CD4-positive, alpha-beta memory T cell (primary cell): ENCODE measurements at regions not wholly inside any gene's neighbourhood (a gene's known extent, or its start where the extent isn't known, plus 50 kb on each side); places are given as distances from the start of the nearest gene placed in this dataset.

Experiments used
- CTCF ChIA-PET: fragments of 350-600 bp; sonication (Branson Sonifier 250); formaldehyde crosslinking; loops from one replicate; lab custom pipeline; 2021; ENCODE audit warnings: inconsistent platforms; ENCODE audit not compliant: partially characterized antibody; lab: Charles Lee
- POLR2A ChIA-PET: fragments of 350-600 bp; sonication (Branson Sonifier 250); formaldehyde crosslinking; loops from one replicate; lab custom pipeline; 2021; ENCODE audit not compliant: partially characterized antibody; lab: Charles Lee
- DNase-seq, 5 donors: peaks; one replicate each; pipeline versions ENCODE4 v3.0.0 to v3.0.0-alpha.2; 2020 to 2022; ENCODE audit warnings: mixed read lengths in 1 of 5
- H3K27ac ChIP-seq: one replicate; pipeline ENCODE4 v1.7.0; 2013; ENCODE audit warnings: low read depth, low read length
- H3K27me3 ChIP-seq: 2 replicates; pipeline ENCODE4 v1.7.0; 2013; ENCODE audit warnings: mild to moderate bottlenecking, low read length, moderate library complexity; ENCODE audit not compliant: insufficient read depth
- H3K36me3 ChIP-seq: 2 replicates; pipeline ENCODE4 v1.7.0; 2013; ENCODE audit warnings: mild to moderate bottlenecking, low read length, moderate library complexity; ENCODE audit not compliant: insufficient read depth
- H3K4me1 ChIP-seq: 2 replicates; pipeline ENCODE4 v1.7.0; 2013; ENCODE audit warnings: mild to moderate bottlenecking, low read length, moderate library complexity; ENCODE audit not compliant: insufficient read depth
- H3K4me3 ChIP-seq, 2 donors: one replicate each; pipeline ENCODE4 v1.7.0; 2013; ENCODE audit warnings: low read length in 2 of 2, mild to moderate bottlenecking in 1 of 2
- H3K9me3 ChIP-seq, 2 donors: one replicate each; pipeline ENCODE4 v1.7.0; 2013; ENCODE audit warnings: low read length in 2 of 2, control low read depth in 1 of 2; ENCODE audit not compliant: control insufficient read depth in 1 of 2
- H3K27ac Mint-ChIP-seq, 7 donors: one replicate each; pipeline ENCODE4 v1.8.0; 2020 to 2021; ENCODE audit warnings: mixed read lengths in 7 of 7, mild to moderate bottlenecking in 6 of 7, inconsistent platforms in 3 of 7, moderate library complexity in 3 of 7
- H3K27me3 Mint-ChIP-seq, 2 donors: one replicate each; pipeline ENCODE4 v1.8.0; 2020 to 2021; ENCODE audit warnings: mixed read lengths in 2 of 2
- H3K36me3 Mint-ChIP-seq, 2 donors: one replicate each; pipeline ENCODE4 v1.8.0; 2020 to 2021; ENCODE audit warnings: mixed read lengths in 2 of 2, inconsistent platforms in 1 of 2, mild to moderate bottlenecking in 1 of 2
- H3K4me1 Mint-ChIP-seq, 4 donors: one replicate each; pipeline ENCODE4 v1.8.0; 2020 to 2021; ENCODE audit warnings: mixed read lengths in 4 of 4, mild to moderate bottlenecking in 1 of 4
- H3K4me3 Mint-ChIP-seq, 8 donors: one replicate each; pipeline ENCODE4 v1.8.0; 2020 to 2021; ENCODE audit warnings: mixed read lengths in 8 of 8, mild to moderate bottlenecking in 7 of 8, moderate library complexity in 6 of 8, inconsistent platforms in 3 of 8
- H3K9me3 Mint-ChIP-seq, 8 donors: one replicate each; pipeline ENCODE4 v1.8.0; 2020 to 2021; ENCODE audit warnings: mixed read lengths in 8 of 8, mild to moderate bottlenecking in 5 of 8, inconsistent platforms in 3 of 8, moderate library complexity in 1 of 8
- intact Hi-C: fragments of 100-400 bp; cut with micrococcal nuclease; formaldehyde crosslinking; loops from one replicate; pipeline ENCODE4 v1.15.1; 2023

GRCh38 chr10:78964952-78965633 lies 103.7 kb upstream of the ZMIZ1 start:
- Histone ChIP-seq H3K4me1 (no peaks in the 10 kb centered on the region), H3K9me3 (no peaks in the 10 kb centered on the region), H3K4me3 (no peak overlapping the region), H3K36me3 (no peaks in the 10 kb centered on the region), H3K27me3 (no peaks in the 10 kb centered on the region), H3K27ac (no peak overlapping the region)
- no peaks in the 10 kb centered on the region for H3K9me3 Mint-ChIP-seq
- no peak overlapping the region for H3K4me3 Mint-ChIP-seq
- ChIA-PET POLR2A (no interaction called here), CTCF (interaction anchor here (1.5 to 2.6 kb wide), 2 partner anchors 10 to 13 kb away, joined by 3 to 10 read pairs; no protein-coding TSS in a partner anchor)
- no peak overlapping the region for H3K27ac Mint-ChIP-seq
- intact Hi-C loops, result no loop called here
- H3K4me1 Mint-ChIP-seq, result no peaks in the 10 kb centered on the region
- DNase-seq, result no peak
- H3K36me3 Mint-ChIP-seq, result no peaks in the 10 kb centered on the region
- H3K27me3 Mint-ChIP-seq, result no peaks in the 10 kb centered on the region

- no peak overlapping the region for H3K4me3 ChIP-seq
- no peaks in the 10 kb centered on the region for H3K9me3 ChIP-seq
- DNase-seq, result no peak
- H3K36me3 Mint-ChIP-seq, result no peaks in the 10 kb centered on the region
- no peaks in the 10 kb centered on the region for H3K9me3 Mint-ChIP-seq
- H3K36me3 ChIP-seq, result no peaks in the 10 kb centered on the region
- ChIA-PET POLR2A (no interaction called here), CTCF (interaction anchor here (2.6 kb wide), 1 partner anchor 9 kb away, joined by 10 read pairs; no protein-coding TSS in a partner anchor)
- H3K27ac ChIP-seq, result no peak overlapping the region
- no peaks in the 10 kb centered on the region for H3K4me1 ChIP-seq
- intact Hi-C loops, result no loop called here
- H3K4me3 Mint-ChIP-seq, result no peak overlapping the region
- no peaks in the 10 kb centered on the region for H3K27me3 ChIP-seq
- no peaks in the 10 kb centered on the region for H3K4me1 Mint-ChIP-seq
- H3K27ac Mint-ChIP-seq, result peak overlapping the region in 1 of 7 donors; percentile 37
- H3K27me3 Mint-ChIP-seq, result no peaks in the 10 kb centered on the region
These were observed 102.5 kb upstream of the ZMIZ1 start for GRCh38 chr10:78966182-78966787.

- CTCF ChIA-PET, result interaction anchor here (2.6 kb wide), 1 partner anchor 8 kb away, joined by 10 read pairs; no protein-coding TSS in a partner anchor
These were observed 101.8 kb upstream of the ZMIZ1 start for GRCh38 chr10:78966844-78967488.

GRCh38 chr10:78968300-78968942 lies 100.3 kb upstream of the ZMIZ1 start:
- Histone ChIP-seq H3K9me3 (no peaks in the 10 kb centered on the region), H3K4me1 (peaks cover 5% of the 10 kb centered on the region), H3K27ac (no peak overlapping the region), H3K27me3 (no peaks in the 10 kb centered on the region), H3K4me3 (no peak overlapping the region), H3K36me3 (no peaks in the 10 kb centered on the region)
- intact Hi-C loops, result no loop called here
- Mint-ChIP-seq H3K27me3 (no peaks in the 10 kb centered on the region), H3K9me3 (no peaks in the 10 kb centered on the region), H3K4me3 (no peak overlapping the region), H3K4me1 (peaks cover 2 to 6% (median 5%) of the 10 kb centered on the region in 4 donors), H3K36me3 (no peaks in the 10 kb centered on the region), H3K27ac (peak overlapping the region in 1 of 7 donors; percentile 17)
- ChIA-PET CTCF (interaction anchor here (0.6 to 1.6 kb wide), 3 partner anchors 79 to 949 kb away, joined by 3 to 5 read pairs (median 3); no protein-coding TSS in a partner anchor), POLR2A (interaction anchor here (0.6 to 2.0 kb wide), 2 partner anchors 12 to 100 kb away, joined by 3 to 5 read pairs; partner anchors contain the start of gene ZMIZ1)
- DNase-seq, result no peak

More at GRCh38 chr10:78966844-78967488, 101.8 kb upstream of the ZMIZ1 start:
- no peaks in the 10 kb centered on the region for H3K36me3 Mint-ChIP-seq
- no peaks in the 10 kb centered on the region for H3K27me3 Mint-ChIP-seq
- no peaks in the 10 kb centered on the region for H3K9me3 ChIP-seq
- H3K4me3 ChIP-seq, result no peak overlapping the region
- no peak overlapping the region for H3K27ac Mint-ChIP-seq
- POLR2A ChIA-PET, result interaction anchor here (2.0 kb wide), 1 partner anchor 102 kb away, joined by 5 read pairs; the partner anchor contains the start of gene ZMIZ1
- no peak overlapping the region for H3K27ac ChIP-seq
- intact Hi-C loops, result no loop called here
- H3K36me3 ChIP-seq, result no peaks in the 10 kb centered on the region
- H3K4me1 Mint-ChIP-seq, result no peaks in the 10 kb centered on the region
- DNase-seq, result no peak
- no peaks in the 10 kb centered on the region for H3K4me1 ChIP-seq
- H3K27me3 ChIP-seq, result no peaks in the 10 kb centered on the region
- no peak overlapping the region for H3K4me3 Mint-ChIP-seq
- H3K9me3 Mint-ChIP-seq, result no peaks in the 10 kb centered on the region

- Mint-ChIP-seq H3K9me3 (no peaks in the 10 kb centered on the region), H3K36me3 (no peaks in the 10 kb centered on the region), H3K27me3 (no peaks in the 10 kb centered on the region), H3K27ac (peak overlapping the region in 1 of 7 donors; percentile 4), H3K4me3 (no peak overlapping the region), H3K4me1 (peaks cover 2 to 6% (median 5%) of the 10 kb centered on the region in 4 donors)
- Histone ChIP-seq H3K4me3 (no peak overlapping the region), H3K9me3 (no peaks in the 10 kb centered on the region), H3K36me3 (no peaks in the 10 kb centered on the region), H3K27ac (no peak overlapping the region), H3K4me1 (peaks cover 5% of the 10 kb centered on the region), H3K27me3 (no peaks in the 10 kb centered on the region)
- DNase-seq, result no peak
- intact Hi-C loops, result no loop called here
- POLR2A ChIA-PET, result interaction anchor here (0.6 to 2.0 kb wide), 2 partner anchors 11 to 100 kb away, joined by 3 to 5 read pairs; partner anchors contain the start of gene ZMIZ1
- CTCF ChIA-PET, result interaction anchor here (0.6 to 1.6 kb wide), 3 partner anchors 79 to 949 kb away, joined by 3 to 5 read pairs (median 3); no protein-coding TSS in a partner anchor
These were observed 99.8 kb upstream of the ZMIZ1 start for GRCh38 chr10:78968943-78969342.

- no peak for DNase-seq
- Histone ChIP-seq H3K27me3 (no peaks in the 10 kb centered on the region), H3K9me3 (no peaks in the 10 kb centered on the region), H3K4me1 (peaks cover 13% of the 10 kb centered on the region), H3K36me3 (no peaks in the 10 kb centered on the region), H3K27ac (no peak overlapping the region), H3K4me3 (no peak overlapping the region)
- POLR2A ChIA-PET, result no interaction called here
- intact Hi-C loops, result no loop called here
- Mint-ChIP-seq H3K36me3 (peaks cover 0 to 4% of the 10 kb centered on the region in 2 donors), H3K4me3 (no peak overlapping the region), H3K27me3 (no peaks in the 10 kb centered on the region), H3K27ac (no peak overlapping the region), H3K9me3 (no peaks in the 10 kb centered on the region), H3K4me1 (peaks cover 9 to 14% (median 11%) of the 10 kb centered on the region in 4 donors)
- CTCF ChIA-PET, result interaction anchor here (1.6 kb wide), 1 partner anchor 78 kb away, joined by 5 read pairs; no protein-coding TSS in a partner anchor
These were observed 99.0 kb upstream of the ZMIZ1 start for GRCh38 chr10:78969719-78970118.
